ENCODE measurements at regions not wholly inside any gene's neighbourhood (a gene's known extent, or its start where the extent isn't known, plus 50 kb on each side); places are given as distances from the start of the nearest gene placed in this dataset.

GRCh38 chr5:10849278-10849677 lies 88.2 kb upstream of the DAP start:
- no peak overlapping the region for H3K27ac Mint-ChIP-seq
- peaks cover 11% of the 10 kb centered on the region for H3K27me3 Mint-ChIP-seq (ENCODE audit: low read depth)
- no peak overlapping the region for H3K4me3 Mint-ChIP-seq
- DNase-seq (ENCODE audit: low spot score in 2 of 2, unreplicated experiment in 2 of 2), result no peak
- TF ChIP-seq CTCF (IDR thresholded peaks at IDR 0.05; ENCODE audit: unreplicated experiment), result no peak
- H3K4me1 Mint-ChIP-seq, result no peaks in the 10 kb centered on the region
- H3K36me3 Mint-ChIP-seq, result no peaks in the 10 kb centered on the region
- peaks cover 19% of the 10 kb centered on the region for H3K9me3 Mint-ChIP-seq

- H3K36me3 Mint-ChIP-seq, result no peaks in the 10 kb centered on the region
- H3K27me3 Mint-ChIP-seq (ENCODE audit: low read depth), result peaks cover 11% of the 10 kb centered on the region
- H3K4me3 Mint-ChIP-seq, result no peak overlapping the region
- no peak for DNase-seq (ENCODE audit: low spot score in 2 of 2, unreplicated experiment in 2 of 2)
- no peaks in the 10 kb centered on the region for H3K4me1 Mint-ChIP-seq
- no peak for TF ChIP-seq CTCF (IDR thresholded peaks at IDR 0.05; ENCODE audit: unreplicated experiment)
- H3K27ac Mint-ChIP-seq, result no peak overlapping the region
- H3K9me3 Mint-ChIP-seq, result peaks cover 37% of the 10 kb centered on the region
Measured at GRCh38 chr5:10844016-10844415, 83.0 kb upstream of the DAP start.

GRCh38 chr5:10842823-10843222 lies 81.8 kb upstream of the DAP start:
- Mint-ChIP-seq H3K9me3 (peaks cover 29% of the 10 kb centered on the region), H3K27me3 (ENCODE audit: low read depth) (peaks cover 11% of the 10 kb centered on the region), H3K4me1 (no peaks in the 10 kb centered on the region), H3K36me3 (no peaks in the 10 kb centered on the region), H3K4me3 (no peak overlapping the region), H3K27ac (no peak overlapping the region)
- TF ChIP-seq CTCF (IDR thresholded peaks at IDR 0.05; ENCODE audit: unreplicated experiment), result no peak
- DNase-seq (ENCODE audit: low spot score in 2 of 2, unreplicated experiment in 2 of 2), result no peak

- TF ChIP-seq CTCF (IDR thresholded peaks at IDR 0.05; ENCODE audit: unreplicated experiment), result no peak
- Mint-ChIP-seq H3K4me1 (no peaks in the 10 kb centered on the region), H3K27ac (no peak overlapping the region)
Measured at GRCh38 chr5:10839916-10840599, 79.0 kb upstream of the DAP start.

GRCh38 chr5:10839118-10839517 lies 78.1 kb upstream of the DAP start:
- TF ChIP-seq CTCF (IDR thresholded peaks at IDR 0.05; ENCODE audit: unreplicated experiment), result no peak
- no peak for DNase-seq (ENCODE audit: low spot score in 2 of 2, unreplicated experiment in 2 of 2)
- peaks cover 16% of the 10 kb centered on the region for H3K9me3 Mint-ChIP-seq
- no peak overlapping the region for H3K4me3 Mint-ChIP-seq
- H3K27me3 Mint-ChIP-seq (ENCODE audit: low read depth), result no peaks in the 10 kb centered on the region
- no peaks in the 10 kb centered on the region for H3K4me1 Mint-ChIP-seq
- no peak overlapping the region for H3K27ac Mint-ChIP-seq
- no peaks in the 10 kb centered on the region for H3K36me3 Mint-ChIP-seq

More at GRCh38 chr5:10839916-10840599, 79.0 kb upstream of the DAP start:
- Mint-ChIP-seq H3K27me3 (ENCODE audit: low read depth) (peaks cover 4% of the 10 kb centered on the region), H3K4me3 (no peak overlapping the region), H3K9me3 (peaks cover 24% of the 10 kb centered on the region), H3K36me3 (no peaks in the 10 kb centered on the region)
- no peak for DNase-seq (ENCODE audit: low spot score in 2 of 2, unreplicated experiment in 2 of 2)
